Cardiac muscle cell (in vitro differentiated cells and primary cell): ENCODE measurements at regions not wholly inside any gene's neighbourhood (a gene's known extent, or its start where the extent isn't known, plus 50 kb on each side); places are given as distances from the start of the nearest gene placed in this dataset.

Source experiments
- DNase-seq, 2 donors: peaks; one replicate each; pipeline versions ENCODE4 v3.0.0 to v3.0.0-alpha.2; 2010 to 2017; ENCODE audit warnings: low read depth in 1 of 2, low spot score in 1 of 2
- H3K27ac ChIP-seq: fragments of 200-600 bp; sonication (generic); 2 replicates; pipeline ENCODE4 v1.5.1; 2016
- H3K27me3 ChIP-seq: fragments of 200-600 bp; sonication (generic); 2 replicates; pipeline ENCODE4 v1.6.0; 2016; ENCODE audit warnings: control low read depth
- H3K36me3 ChIP-seq: fragments of 200-600 bp; sonication (generic); 2 replicates; pipeline ENCODE4 v1.5.1; 2016; ENCODE audit warnings: control low read depth
- H3K4me1 ChIP-seq: fragments of 200-600 bp; sonication (generic); 2 replicates; pipeline ENCODE4 v1.8.1; 2017; ENCODE audit warnings: low read depth, mild to moderate bottlenecking, mixed run types
- H3K4me3 ChIP-seq: fragments of 200-600 bp; sonication (generic); 2 replicates; pipeline ENCODE4 v1.5.1; 2016; ENCODE audit warnings: mild to moderate bottlenecking
- H3K9me3 ChIP-seq: fragments of 200-600 bp; sonication (generic); 2 replicates; pipeline ENCODE4 v1.5.1; 2017; ENCODE audit warnings: low read depth, mild to moderate bottlenecking, control low read depth
- CTCF ChIP-seq: IDR thresholded peaks from 2 replicates; pipeline ENCODE4 v1.5.1; 2012; ENCODE audit warnings: low read depth, mild to moderate bottlenecking, low read length

- Histone ChIP-seq H3K36me3 (no peaks in the 10 kb centered on the region), H3K27me3 (peaks cover 4% of the 10 kb centered on the region), H3K4me3 (no peak overlapping the region), H3K9me3 (no peaks in the 10 kb centered on the region), H3K27ac (no peak overlapping the region), H3K4me1 (no peaks in the 10 kb centered on the region)
- no peak for DNase-seq
- TF ChIP-seq CTCF: no peak
Observed at GRCh38 chr1:30627994-30628393, 95.4 kb downstream of the MATN1 start.

- Histone ChIP-seq H3K27ac (no peak overlapping the region), H3K27me3 (peaks cover 4% of the 10 kb centered on the region), H3K9me3 (no peaks in the 10 kb centered on the region), H3K4me3 (no peak overlapping the region), H3K36me3 (no peaks in the 10 kb centered on the region), H3K4me1 (no peaks in the 10 kb centered on the region)
- no peak for TF ChIP-seq CTCF
- DNase-seq: no peak
Observed at GRCh38 chr1:30627206-30627605, 96.2 kb downstream of the MATN1 start.

DNA sequence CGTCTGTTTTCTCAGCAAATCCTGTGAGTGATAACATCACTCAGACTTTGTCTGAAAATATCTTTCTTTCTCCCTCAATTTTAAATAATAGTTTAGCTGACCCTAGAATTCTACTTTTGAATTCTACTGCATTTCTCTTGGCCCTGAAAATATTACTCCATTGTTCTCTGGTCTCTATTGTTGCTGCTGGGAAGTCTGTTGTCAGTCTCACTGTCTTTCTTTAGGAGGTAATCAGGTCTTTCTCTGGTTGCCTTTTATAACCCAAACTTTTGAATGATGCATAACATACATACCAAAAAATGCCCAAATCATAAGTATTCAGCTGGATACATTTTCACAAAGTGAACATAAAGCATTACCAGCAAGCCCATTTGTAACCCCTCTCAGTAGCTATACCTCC lies 100.0 kb downstream of the MATN1 start:
- Histone ChIP-seq H3K4me3 (no peak overlapping the region), H3K9me3 (no peaks in the 10 kb centered on the region), H3K36me3 (no peaks in the 10 kb centered on the region), H3K27me3 (no peaks in the 10 kb centered on the region), H3K4me1 (no peaks in the 10 kb centered on the region), H3K27ac (no peak overlapping the region)
- no peak for TF ChIP-seq CTCF
- DNase-seq: no peak

- Histone ChIP-seq H3K36me3 (no peaks in the 10 kb centered on the region), H3K9me3 (no peaks in the 10 kb centered on the region), H3K27ac (no peak overlapping the region), H3K27me3 (no peaks in the 10 kb centered on the region), H3K4me1 (no peaks in the 10 kb centered on the region), H3K4me3 (no peak overlapping the region)
- no peak for DNase-seq
- TF ChIP-seq CTCF: no peak
Observed at GRCh38 chr1:30619619-30620018, 103.8 kb downstream of the MATN1 start.

- Histone ChIP-seq H3K27me3 (no peaks in the 10 kb centered on the region), H3K4me3 (no peak overlapping the region), H3K4me1 (no peaks in the 10 kb centered on the region), H3K36me3 (no peaks in the 10 kb centered on the region), H3K9me3 (no peaks in the 10 kb centered on the region), H3K27ac (no peak overlapping the region)
- no peak for DNase-seq
- no peak for TF ChIP-seq CTCF
Observed at GRCh38 chr1:30618335-30618747, 105.0 kb downstream of the MATN1 start.

- TF ChIP-seq CTCF: no peak
- Histone ChIP-seq H3K4me3 (no peak overlapping the region), H3K4me1 (no peaks in the 10 kb centered on the region), H3K9me3 (no peaks in the 10 kb centered on the region), H3K36me3 (no peaks in the 10 kb centered on the region), H3K27me3 (no peaks in the 10 kb centered on the region), H3K27ac (no peak overlapping the region)
- no peak for DNase-seq
Observed at GRCh38 chr1:30616759-30617158, 106.6 kb downstream of the MATN1 start.
